ENCODE measurements at regions not wholly inside any gene's neighbourhood (a gene's known extent, or its start where the extent isn't known, plus 50 kb on each side); places are given as distances from the start of the nearest gene placed in this dataset.

DNA sequence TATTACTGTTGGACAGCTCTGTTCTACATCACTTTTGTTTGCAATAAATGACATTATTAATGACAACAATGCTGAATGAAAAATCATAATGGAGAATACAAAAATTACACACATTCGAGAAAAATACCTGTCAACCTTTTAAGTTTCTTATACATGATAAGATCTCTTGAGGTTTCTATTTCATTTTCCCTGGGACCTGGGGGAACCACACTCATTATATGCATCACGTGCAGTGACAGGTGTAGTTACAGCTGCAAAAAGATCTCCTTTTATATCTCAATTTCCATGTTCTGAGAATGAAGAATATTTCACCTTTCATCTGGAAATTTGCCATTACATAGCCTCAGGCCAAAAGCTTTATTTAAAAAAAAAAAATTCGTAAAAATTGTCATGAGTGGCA lies 1347.0 kb upstream of the AGA start:
- TF ChIP-seq, protein P1, sequence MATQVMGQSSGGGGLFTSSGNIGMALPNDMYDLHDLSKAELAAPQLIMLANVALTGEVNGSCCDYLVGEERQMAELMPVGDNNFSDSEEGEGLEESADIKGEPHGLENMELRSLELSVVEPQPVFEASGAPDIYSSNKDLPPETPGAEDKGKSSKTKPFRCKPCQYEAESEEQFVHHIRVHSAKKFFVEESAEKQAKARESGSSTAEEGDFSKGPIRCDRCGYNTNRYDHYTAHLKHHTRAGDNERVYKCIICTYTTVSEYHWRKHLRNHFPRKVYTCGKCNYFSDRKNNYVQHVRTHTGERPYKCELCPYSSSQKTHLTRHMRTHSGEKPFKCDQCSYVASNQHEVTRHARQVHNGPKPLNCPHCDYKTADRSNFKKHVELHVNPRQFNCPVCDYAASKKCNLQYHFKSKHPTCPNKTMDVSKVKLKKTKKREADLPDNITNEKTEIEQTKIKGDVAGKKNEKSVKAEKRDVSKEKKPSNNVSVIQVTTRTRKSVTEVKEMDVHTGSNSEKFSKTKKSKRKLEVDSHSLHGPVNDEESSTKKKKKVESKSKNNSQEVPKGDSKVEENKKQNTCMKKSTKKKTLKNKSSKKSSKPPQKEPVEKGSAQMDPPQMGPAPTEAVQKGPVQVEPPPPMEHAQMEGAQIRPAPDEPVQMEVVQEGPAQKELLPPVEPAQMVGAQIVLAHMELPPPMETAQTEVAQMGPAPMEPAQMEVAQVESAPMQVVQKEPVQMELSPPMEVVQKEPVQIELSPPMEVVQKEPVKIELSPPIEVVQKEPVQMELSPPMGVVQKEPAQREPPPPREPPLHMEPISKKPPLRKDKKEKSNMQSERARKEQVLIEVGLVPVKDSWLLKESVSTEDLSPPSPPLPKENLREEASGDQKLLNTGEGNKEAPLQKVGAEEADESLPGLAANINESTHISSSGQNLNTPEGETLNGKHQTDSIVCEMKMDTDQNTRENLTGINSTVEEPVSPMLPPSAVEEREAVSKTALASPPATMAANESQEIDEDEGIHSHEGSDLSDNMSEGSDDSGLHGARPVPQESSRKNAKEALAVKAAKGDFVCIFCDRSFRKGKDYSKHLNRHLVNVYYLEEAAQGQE (IDR thresholded peaks at IDR 0.05; ENCODE audit: insufficient replicate concordance, low read depth): no peak
- TF ChIP-seq, protein P2, sequence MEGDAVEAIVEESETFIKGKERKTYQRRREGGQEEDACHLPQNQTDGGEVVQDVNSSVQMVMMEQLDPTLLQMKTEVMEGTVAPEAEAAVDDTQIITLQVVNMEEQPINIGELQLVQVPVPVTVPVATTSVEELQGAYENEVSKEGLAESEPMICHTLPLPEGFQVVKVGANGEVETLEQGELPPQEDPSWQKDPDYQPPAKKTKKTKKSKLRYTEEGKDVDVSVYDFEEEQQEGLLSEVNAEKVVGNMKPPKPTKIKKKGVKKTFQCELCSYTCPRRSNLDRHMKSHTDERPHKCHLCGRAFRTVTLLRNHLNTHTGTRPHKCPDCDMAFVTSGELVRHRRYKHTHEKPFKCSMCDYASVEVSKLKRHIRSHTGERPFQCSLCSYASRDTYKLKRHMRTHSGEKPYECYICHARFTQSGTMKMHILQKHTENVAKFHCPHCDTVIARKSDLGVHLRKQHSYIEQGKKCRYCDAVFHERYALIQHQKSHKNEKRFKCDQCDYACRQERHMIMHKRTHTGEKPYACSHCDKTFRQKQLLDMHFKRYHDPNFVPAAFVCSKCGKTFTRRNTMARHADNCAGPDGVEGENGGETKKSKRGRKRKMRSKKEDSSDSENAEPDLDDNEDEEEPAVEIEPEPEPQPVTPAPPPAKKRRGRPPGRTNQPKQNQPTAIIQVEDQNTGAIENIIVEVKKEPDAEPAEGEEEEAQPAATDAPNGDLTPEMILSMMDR (IDR thresholded peaks at IDR 0.05; ENCODE audit: insufficient read depth, low read length): no peak
- TF ChIP-seq GABPA (IDR thresholded peaks at IDR 0.05; ENCODE audit: low read depth) (no peak), SPI1 (IDR thresholded peaks at IDR 0.05; ENCODE audit: borderline replicate concordance, low read depth) (no peak), POLR2AphosphoS5 (IDR thresholded peaks at IDR 0.05; ENCODE audit: low read depth) (no peak)

Data from HL-60 (cell line).